ENCODE measurements at regions not wholly inside any gene's neighbourhood (a gene's known extent, or its start where the extent isn't known, plus 50 kb on each side); places are given as distances from the start of the nearest gene placed in this dataset.

- no peak for DNase-seq (ENCODE audit: low read depth, low spot score)
Observed at GRCh38 chr9:109830545-109830944, 50.5 kb downstream of the PALM2AKAP2 start.

GRCh38 chr9:109831998-109832658 lies 52.1 kb downstream of the PALM2AKAP2 start:
- DNase-seq (ENCODE audit: low read depth, low spot score) = no peak

GRCh38 chr9:109834855-109835254 lies 54.9 kb downstream of the PALM2AKAP2 start:
- DNase-seq (ENCODE audit: low read depth, low spot score) = no peak

- no peak for DNase-seq (ENCODE audit: low read depth, low spot score)
Observed at GRCh38 chr9:109843641-109844040, 63.6 kb downstream of the PALM2AKAP2 start.

GRCh38 chr9:109845226-109845625 lies 65.2 kb downstream of the PALM2AKAP2 start:
- DNase-seq (ENCODE audit: low read depth, low spot score) = no peak

- no peak for DNase-seq (ENCODE audit: low read depth, low spot score)
Observed at GRCh38 chr9:109846776-109847175, 66.8 kb downstream of the PALM2AKAP2 start.

GRCh38 chr9:109852556-109852955 lies 72.6 kb downstream of the PALM2AKAP2 start:
- no peak for DNase-seq (ENCODE audit: low read depth, low spot score)

GRCh38 chr9:109855540-109855939 lies 75.5 kb downstream of the PALM2AKAP2 start:
- DNase-seq (ENCODE audit: low read depth, low spot score) = no peak

- no peak for DNase-seq (ENCODE audit: low read depth, low spot score)
Observed at GRCh38 chr9:109856785-109857184, 76.8 kb downstream of the PALM2AKAP2 start.

GRCh38 chr9:109857336-109857735 lies 77.3 kb downstream of the PALM2AKAP2 start:
- DNase-seq (ENCODE audit: low read depth, low spot score) = no peak

- no peak for DNase-seq (ENCODE audit: low read depth, low spot score)
Observed at GRCh38 chr9:109859447-109859846, 79.4 kb downstream of the PALM2AKAP2 start.

GRCh38 chr9:109860521-109860920 lies 80.5 kb downstream of the PALM2AKAP2 start:
- DNase-seq (ENCODE audit: low read depth, low spot score) = no peak

GRCh38 chr9:109861499-109861898 lies 81.5 kb downstream of the PALM2AKAP2 start:
- no peak for DNase-seq (ENCODE audit: low read depth, low spot score)

- no peak for DNase-seq (ENCODE audit: low read depth, low spot score)
Observed at GRCh38 chr9:109861918-109862317, 81.9 kb downstream of the PALM2AKAP2 start.

GRCh38 chr9:109862452-109862851 lies 82.5 kb downstream of the PALM2AKAP2 start:
- no peak for DNase-seq (ENCODE audit: low read depth, low spot score)

- DNase-seq (ENCODE audit: low read depth, low spot score) = no peak
Observed at GRCh38 chr9:109863961-109864360, 84.0 kb downstream of the PALM2AKAP2 start.

GRCh38 chr9:109865521-109865920 lies 85.5 kb downstream of the PALM2AKAP2 start:
- no peak for DNase-seq (ENCODE audit: low read depth, low spot score)

GRCh38 chr9:109868207-109868606 lies 88.2 kb downstream of the PALM2AKAP2 start:
- DNase-seq (ENCODE audit: low read depth, low spot score) = no peak

GRCh38 chr9:109868722-109869121 lies 88.7 kb downstream of the PALM2AKAP2 start:
- DNase-seq (ENCODE audit: low read depth, low spot score) = no peak

- no peak for DNase-seq (ENCODE audit: low read depth, low spot score)
Observed at GRCh38 chr9:109870365-109870764, 90.4 kb downstream of the PALM2AKAP2 start.

GRCh38 chr9:109872901-109873300 lies 92.9 kb downstream of the PALM2AKAP2 start:
- no peak for DNase-seq (ENCODE audit: low read depth, low spot score)

GRCh38 chr9:109875495-109876129 lies 95.6 kb downstream of the PALM2AKAP2 start:
- no peak for DNase-seq (ENCODE audit: low read depth, low spot score)

Measured in activated CD4-positive, CD25-positive, alpha-beta regulatory T cell treated with anti-CD3 and anti-CD28 coated beads, Interleukin-2, amount 50 U/mL, for 16 hours (primary cell).